ENCODE measurements at regions not wholly inside any gene's neighbourhood (a gene's known extent, or its start where the extent isn't known, plus 50 kb on each side); places are given as distances from the start of the nearest gene placed in this dataset.

GRCh38 chr5:38795986-38796741 is 49.6 kb upstream of the OSMR start:
- no peaks in the 10 kb centered on the region for H3K27me3 ChIP-seq (replicated peaks; ENCODE audit: insufficient read depth, low read depth, low read length, poor library complexity)
- CTCF ChIA-PET: no interaction called here
- POLR2A ChIA-PET (ENCODE audit: low non-redundant PET): no interaction called here
- H3K4me1 ChIP-seq (ENCODE audit: insufficient read depth, low read length, poor library complexity, severe bottlenecking): peaks cover 8% of the 10 kb centered on the region
- TF ChIP-seq EZH2 (IDR thresholded peaks at IDR 0.05; ENCODE audit: borderline replicate concordance, low read depth, low read length, poor library complexity, severe bottlenecking): no peak
- TF ChIP-seq CTCF (conservative IDR thresholded peaks at IDR 0.05; ENCODE audit: low read depth, low read length): no peak
- no peak overlapping the region for H3K4me3 ChIP-seq (ENCODE audit: low read depth, low read length, poor library complexity, severe bottlenecking)
- no peak for DNase-seq (ENCODE audit: low spot score)
- H3K27ac ChIP-seq (ENCODE audit: low read depth, low read length, poor library complexity, severe bottlenecking): no peak overlapping the region
- no peaks in the 10 kb centered on the region for H3K36me3 ChIP-seq (ENCODE audit: insufficient read depth, low read length, poor library complexity, severe bottlenecking)
- no peaks in the 10 kb centered on the region for H3K9me3 ChIP-seq (ENCODE audit: low read depth, low read length, poor library complexity, severe bottlenecking)
- intact Hi-C loops (cut with micrococcal nuclease; ENCODE audit: unreplicated experiment): no loop called here
- BruUV-seq (replicated peaks): no TSS peak

All from A673 (cell line).